HEK293 (cell line): ENCODE measurements at regions not wholly inside any gene's neighbourhood (a gene's known extent, or its start where the extent isn't known, plus 50 kb on each side); places are given as distances from the start of the nearest gene placed in this dataset.
A peak's percentile ranks its signal among the peaks of the same experiment; 100 is the strongest.

ENCODE experiments used
- CTCF ChIA-PET: fragments of 350-600 bp; formaldehyde crosslinking; extraction: SDS; loops from one replicate; lab custom pipeline; 2021; ENCODE audit warnings: antibody characterized with exemption; lab: Yijun Ruan, JAX
- POLR2A ChIA-PET: fragments of 300-600 bp; formaldehyde crosslinking; extraction: SDS; loops from one replicate; lab custom pipeline; 2020; ENCODE audit warnings: antibody characterized with exemption, inconsistent platforms; lab: Yijun Ruan, JAX
- H3K27ac ChIP-seq: fragments of 200-500 bp; sonication (Bioruptor generic); 2 replicates; pipeline ENCODE4 v1.5.1; 2014; ENCODE audit warnings: low read depth, low read length, control low read depth, inconsistent platforms; ENCODE audit errors: extremely low read depth
- H3K36me3 ChIP-seq, 2 experiments: fragments of 200-500 bp in 1 of 2; sonication (Bioruptor generic) in 1 of 2; 1 replicate in 1 of 2; 2 replicates in 1 of 2; pipeline ENCODE4 v1.5.1; 2014 to 2017; ENCODE audit warnings: inconsistent platforms in 2 of 2, low read length in 2 of 2; ENCODE audit not compliant: control insufficient read depth in 2 of 2, insufficient read depth in 1 of 2
- H3K4me1 ChIP-seq: fragments of 200-500 bp; sonication (Bioruptor generic); 2 replicates; pipeline ENCODE4 v1.5.1; 2014; ENCODE audit warnings: mild to moderate bottlenecking, low read length, inconsistent platforms; ENCODE audit not compliant: control insufficient read depth, insufficient read depth
- H3K4me3 ChIP-seq: 2 replicates; pipeline ENCODE4 v1.5.1; 2011; ENCODE audit warnings: low read depth, mild to moderate bottlenecking, control low read depth, low read length, moderate library complexity
- H3K9me3 ChIP-seq: fragments of 200-500 bp; sonication (Bioruptor generic); 2 replicates; pipeline ENCODE4 v1.5.1; 2014; ENCODE audit warnings: low read depth, low read length, inconsistent platforms; ENCODE audit not compliant: control insufficient read depth, insufficient read depth
- GLI4 ChIP-seq: fragments of 450-650 bp; formaldehyde crosslinking; IDR thresholded peaks from 2 replicates; pipeline ENCODE4 v1.5.1; 2016; ENCODE audit warnings: missing biosample characterization, missing genetic modification characterization
- GLIS1 ChIP-seq: fragments of 450-650 bp; formaldehyde crosslinking; IDR thresholded peaks from 2 replicates; pipeline ENCODE4 v1.5.1; 2016; ENCODE audit warnings: missing biosample characterization, missing genetic modification characterization
- GLIS2 ChIP-seq: fragments of 450-650 bp; formaldehyde crosslinking; IDR thresholded peaks from 2 replicates; pipeline ENCODE4 v1.5.1; 2016; ENCODE audit warnings: missing biosample characterization, missing genetic modification characterization
- KLF7 ChIP-seq: fragments of 450-650 bp; formaldehyde crosslinking; IDR thresholded peaks from 2 replicates; pipeline ENCODE4 v1.5.1; 2016; ENCODE audit warnings: missing biosample characterization, missing genetic modification characterization, borderline replicate concordance
- KLF9 ChIP-seq: fragments of 450-650 bp; formaldehyde crosslinking; IDR thresholded peaks from 2 replicates; pipeline ENCODE4 v1.5.1; 2016; ENCODE audit warnings: missing biosample characterization, missing genetic modification characterization, low read depth
- SP2 ChIP-seq: fragments of 450-650 bp; formaldehyde crosslinking; IDR thresholded peaks from 2 replicates; pipeline ENCODE4 v1.5.1; 2016; ENCODE audit warnings: missing biosample characterization, missing genetic modification characterization
- ZBTB20 ChIP-seq: fragments of 450-650 bp; formaldehyde crosslinking; IDR thresholded peaks from 2 replicates; pipeline ENCODE4 v1.5.1; 2016; ENCODE audit warnings: missing biosample characterization, missing genetic modification characterization
- ZFP41 ChIP-seq: fragments of 450-650 bp; formaldehyde crosslinking; IDR thresholded peaks from 2 replicates; pipeline ENCODE4 v1.5.1; 2016; ENCODE audit warnings: missing biosample characterization, missing genetic modification characterization, borderline replicate concordance
- ZNF114 ChIP-seq: fragments of 450-650 bp; formaldehyde crosslinking; IDR thresholded peaks from 2 replicates; pipeline ENCODE4 v1.5.0; 2017; ENCODE audit warnings: missing biosample characterization, missing genetic modification characterization
- ZNF140 ChIP-seq: fragments of 450-650 bp; formaldehyde crosslinking; IDR thresholded peaks from 2 replicates; pipeline ENCODE4 v1.5.1; 2016; ENCODE audit warnings: missing biosample characterization, missing genetic modification characterization
- ZNF174 ChIP-seq: fragments of 450-650 bp; formaldehyde crosslinking; IDR thresholded peaks from 2 replicates; pipeline ENCODE4 v1.5.0; 2017; ENCODE audit warnings: missing biosample characterization, mild to moderate bottlenecking, missing genetic modification characterization
- ZNF274 ChIP-seq, 2 experiments: fragments of 200-500 bp in 1 of 2; fragments of 450-650 bp in 1 of 2; sonication (Bioruptor generic) in 1 of 2; formaldehyde crosslinking in 1 of 2; IDR thresholded peaks; 2 replicates each; pipeline versions ENCODE4 v1.5.1 to v1.6.1; 2014 to 2016; ENCODE audit warnings: borderline replicate concordance in 1 of 2, inconsistent platforms in 1 of 2, low read length in 1 of 2, missing biosample characterization in 1 of 2, missing genetic modification characterization in 1 of 2
- ZNF292 ChIP-seq: fragments of 450-650 bp; formaldehyde crosslinking; IDR thresholded peaks from 2 replicates; pipeline ENCODE4 v1.5.1; 2016; ENCODE audit warnings: low read depth, missing biosample characterization, missing genetic modification characterization, borderline replicate concordance
- ZNF302 ChIP-seq: fragments of 450-650 bp; formaldehyde crosslinking; IDR thresholded peaks from 2 replicates; pipeline ENCODE4 v1.5.1; 2016; ENCODE audit warnings: missing biosample characterization, missing genetic modification characterization, low read depth
- ZNF423 ChIP-seq: fragments of 450-650 bp; formaldehyde crosslinking; IDR thresholded peaks from 2 replicates; pipeline ENCODE4 v1.5.1; 2016; ENCODE audit warnings: missing biosample characterization, missing genetic modification characterization
- ZNF555 ChIP-seq: fragments of 450-650 bp; formaldehyde crosslinking; conservative IDR thresholded peaks from 2 replicates; pipeline ENCODE4 v1.5.1; 2017; ENCODE audit warnings: missing biosample characterization, mild to moderate bottlenecking, missing genetic modification characterization, inconsistent platforms
- ZNF623 ChIP-seq: fragments of 450-650 bp; formaldehyde crosslinking; IDR thresholded peaks from 2 replicates; pipeline ENCODE4 v1.5.1; 2016; ENCODE audit warnings: missing biosample characterization, missing genetic modification characterization
- ZNF76 ChIP-seq: fragments of 450-650 bp; formaldehyde crosslinking; IDR thresholded peaks from 2 replicates; pipeline ENCODE4; 2016; ENCODE audit warnings: low read depth, missing biosample characterization, missing genetic modification characterization, borderline replicate concordance
- ZNF777 ChIP-seq: fragments of 450-650 bp; formaldehyde crosslinking; IDR thresholded peaks from 2 replicates; pipeline ENCODE4 v1.5.1; 2017; ENCODE audit warnings: missing biosample characterization, missing genetic modification characterization, borderline replicate concordance
- ZNF785 ChIP-seq: fragments of 450-650 bp; formaldehyde crosslinking; IDR thresholded peaks from 2 replicates; pipeline ENCODE4 v1.5.1; 2016; ENCODE audit warnings: missing biosample characterization, missing genetic modification characterization
- TF ChIP-seq, protein P1 (sequence below): fragments of 450-650 bp; formaldehyde crosslinking; IDR thresholded peaks from 2 replicates; pipeline ENCODE4 v1.5.1; 2017; ENCODE audit warnings: missing biosample characterization, missing genetic modification characterization
- TF ChIP-seq, protein P2 (sequence below): fragments of 450-650 bp; formaldehyde crosslinking; IDR thresholded peaks from 2 replicates; pipeline ENCODE4 v1.5.1; 2016; ENCODE audit warnings: missing biosample characterization, missing genetic modification characterization, low read depth
- TF ChIP-seq, protein P3 (sequence below): fragments of 450-650 bp; formaldehyde crosslinking; IDR thresholded peaks from 2 replicates; pipeline ENCODE4 v1.5.1; 2016; ENCODE audit warnings: missing biosample characterization, missing genetic modification characterization
- TF ChIP-seq, protein P4 (sequence below): fragments of 450-650 bp; formaldehyde crosslinking; IDR thresholded peaks from 2 replicates; pipeline ENCODE4 v1.5.1; 2016; ENCODE audit warnings: missing biosample characterization, missing genetic modification characterization
- TF ChIP-seq, protein P5 (sequence below): fragments of 450-650 bp; formaldehyde crosslinking; IDR thresholded peaks from 2 replicates; pipeline ENCODE4 v1.5.1; 2016; ENCODE audit warnings: missing biosample characterization, missing genetic modification characterization
- TF ChIP-seq, protein P6 (sequence below): fragments of 450-650 bp; formaldehyde crosslinking; IDR thresholded peaks from 2 replicates; pipeline ENCODE4; 2016; ENCODE audit warnings: missing biosample characterization, missing genetic modification characterization
- TF ChIP-seq, protein P7 (sequence below): fragments of 450-650 bp; IDR thresholded peaks from 2 replicates; pipeline ENCODE4 v1.5.1; 2018; ENCODE audit warnings: missing biosample characterization, missing genetic modification characterization

DNA sequence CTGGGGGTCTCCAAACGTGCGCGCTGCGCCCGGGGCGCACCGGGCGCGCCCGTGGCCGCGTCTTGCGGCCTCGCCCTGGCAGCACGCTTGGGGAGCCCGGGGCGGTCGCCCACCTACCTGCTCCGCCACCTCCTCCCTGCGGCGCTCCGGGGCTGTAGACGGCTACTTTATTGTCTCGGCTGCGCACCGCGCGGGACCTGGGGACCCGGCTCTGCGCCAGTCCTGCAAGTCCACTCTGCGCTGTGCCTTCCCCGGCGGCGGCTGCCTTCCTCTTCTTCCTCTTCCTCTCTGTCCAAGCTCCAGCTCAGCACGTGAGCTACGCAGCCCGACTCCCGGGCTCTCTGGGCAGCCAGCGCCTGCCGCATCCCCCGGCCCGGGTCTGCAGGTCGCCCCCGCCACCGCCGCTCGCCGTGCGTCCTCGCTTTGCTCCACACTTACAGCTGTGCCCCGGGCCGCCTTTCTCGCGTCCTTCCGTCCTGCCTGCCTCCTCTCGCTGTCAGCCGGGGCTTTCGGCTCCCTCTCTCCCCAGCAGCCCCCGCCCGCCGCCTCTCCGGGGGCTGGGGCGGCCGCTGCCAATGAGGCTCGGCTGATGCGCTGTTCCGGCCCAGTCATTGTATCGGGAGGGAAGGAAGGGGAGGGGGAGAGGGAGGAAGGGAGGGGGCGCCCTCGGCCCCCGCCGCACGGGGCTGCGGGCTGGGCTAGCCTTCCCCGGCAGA is 156.4 kb upstream of the FRMD4B start:
- Histone ChIP-seq H3K27ac (peak overlapping the region; percentile 9; the same call in 1 of the 2 replicates), H3K9me3 (no peaks in the 10 kb centered on the region), H3K4me1 (0 out of 2 replicates have a peak, but pooled peaks cover 3% of the 10 kb centered on the region), H3K36me3 (no peaks in the 10 kb centered on the region), H3K4me3 (peak overlapping the region; percentile 44)
- ChIA-PET POLR2A (no interaction called here), CTCF (no interaction called here)
- TF ChIP-seq ZNF174 = no peak
- TF ChIP-seq, protein P1, sequence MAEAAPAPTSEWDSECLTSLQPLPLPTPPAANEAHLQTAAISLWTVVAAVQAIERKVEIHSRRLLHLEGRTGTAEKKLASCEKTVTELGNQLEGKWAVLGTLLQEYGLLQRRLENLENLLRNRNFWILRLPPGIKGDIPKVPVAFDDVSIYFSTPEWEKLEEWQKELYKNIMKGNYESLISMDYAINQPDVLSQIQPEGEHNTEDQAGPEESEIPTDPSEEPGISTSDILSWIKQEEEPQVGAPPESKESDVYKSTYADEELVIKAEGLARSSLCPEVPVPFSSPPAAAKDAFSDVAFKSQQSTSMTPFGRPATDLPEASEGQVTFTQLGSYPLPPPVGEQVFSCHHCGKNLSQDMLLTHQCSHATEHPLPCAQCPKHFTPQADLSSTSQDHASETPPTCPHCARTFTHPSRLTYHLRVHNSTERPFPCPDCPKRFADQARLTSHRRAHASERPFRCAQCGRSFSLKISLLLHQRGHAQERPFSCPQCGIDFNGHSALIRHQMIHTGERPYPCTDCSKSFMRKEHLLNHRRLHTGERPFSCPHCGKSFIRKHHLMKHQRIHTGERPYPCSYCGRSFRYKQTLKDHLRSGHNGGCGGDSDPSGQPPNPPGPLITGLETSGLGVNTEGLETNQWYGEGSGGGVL (tag by site-specific recombination) = peak; percentile 97
- TF ChIP-seq ZNF140 (tag by site-specific recombination) = no peak
- TF ChIP-seq ZNF623 (tag by site-specific recombination) = no peak
- no peak for TF ChIP-seq ZNF114 (tag by site-specific recombination)
- TF ChIP-seq GLI4 (tag by site-specific recombination) = no peak
- no peak for TF ChIP-seq ZNF76 (tag by site-specific recombination)
- TF ChIP-seq ZBTB20 (tag by site-specific recombination) = peak; percentile 98
- TF ChIP-seq ZNF302 = no peak
- TF ChIP-seq GLIS1 (tag by site-specific recombination) = 0 out of 2 replicates have a peak, but pooled peaks have one; percentile 2
- no peak for TF ChIP-seq ZNF292 (tag by site-specific recombination)
- TF ChIP-seq, protein P2, sequence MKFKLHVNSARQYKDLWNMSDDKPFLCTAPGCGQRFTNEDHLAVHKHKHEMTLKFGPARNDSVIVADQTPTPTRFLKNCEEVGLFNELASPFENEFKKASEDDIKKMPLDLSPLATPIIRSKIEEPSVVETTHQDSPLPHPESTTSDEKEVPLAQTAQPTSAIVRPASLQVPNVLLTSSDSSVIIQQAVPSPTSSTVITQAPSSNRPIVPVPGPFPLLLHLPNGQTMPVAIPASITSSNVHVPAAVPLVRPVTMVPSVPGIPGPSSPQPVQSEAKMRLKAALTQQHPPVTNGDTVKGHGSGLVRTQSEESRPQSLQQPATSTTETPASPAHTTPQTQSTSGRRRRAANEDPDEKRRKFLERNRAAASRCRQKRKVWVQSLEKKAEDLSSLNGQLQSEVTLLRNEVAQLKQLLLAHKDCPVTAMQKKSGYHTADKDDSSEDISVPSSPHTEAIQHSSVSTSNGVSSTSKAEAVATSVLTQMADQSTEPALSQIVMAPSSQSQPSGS (tag by site-specific recombination) = no peak
- peak; percentile 67 for TF ChIP-seq SP2 (tag by site-specific recombination)
- TF ChIP-seq ZNF777 (tag by site-specific recombination) = peak; percentile 38; the same call in 1 of the 2 replicates
- no peak for TF ChIP-seq ZNF274 (IDR thresholded peaks at IDR 0.05; ENCODE audit: low read length)
- no peak for TF ChIP-seq ZNF274 (tag by site-specific recombination; IDR thresholded peaks at IDR 0.05; ENCODE audit: borderline replicate concordance)
- TF ChIP-seq, protein P3, sequence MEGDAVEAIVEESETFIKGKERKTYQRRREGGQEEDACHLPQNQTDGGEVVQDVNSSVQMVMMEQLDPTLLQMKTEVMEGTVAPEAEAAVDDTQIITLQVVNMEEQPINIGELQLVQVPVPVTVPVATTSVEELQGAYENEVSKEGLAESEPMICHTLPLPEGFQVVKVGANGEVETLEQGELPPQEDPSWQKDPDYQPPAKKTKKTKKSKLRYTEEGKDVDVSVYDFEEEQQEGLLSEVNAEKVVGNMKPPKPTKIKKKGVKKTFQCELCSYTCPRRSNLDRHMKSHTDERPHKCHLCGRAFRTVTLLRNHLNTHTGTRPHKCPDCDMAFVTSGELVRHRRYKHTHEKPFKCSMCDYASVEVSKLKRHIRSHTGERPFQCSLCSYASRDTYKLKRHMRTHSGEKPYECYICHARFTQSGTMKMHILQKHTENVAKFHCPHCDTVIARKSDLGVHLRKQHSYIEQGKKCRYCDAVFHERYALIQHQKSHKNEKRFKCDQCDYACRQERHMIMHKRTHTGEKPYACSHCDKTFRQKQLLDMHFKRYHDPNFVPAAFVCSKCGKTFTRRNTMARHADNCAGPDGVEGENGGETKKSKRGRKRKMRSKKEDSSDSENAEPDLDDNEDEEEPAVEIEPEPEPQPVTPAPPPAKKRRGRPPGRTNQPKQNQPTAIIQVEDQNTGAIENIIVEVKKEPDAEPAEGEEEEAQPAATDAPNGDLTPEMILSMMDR (tag by site-specific recombination) = peak; percentile 43; the same call in 1 of the 2 replicates
- no peak for TF ChIP-seq ZNF555 (tag by site-specific recombination)
- TF ChIP-seq, protein P4, sequence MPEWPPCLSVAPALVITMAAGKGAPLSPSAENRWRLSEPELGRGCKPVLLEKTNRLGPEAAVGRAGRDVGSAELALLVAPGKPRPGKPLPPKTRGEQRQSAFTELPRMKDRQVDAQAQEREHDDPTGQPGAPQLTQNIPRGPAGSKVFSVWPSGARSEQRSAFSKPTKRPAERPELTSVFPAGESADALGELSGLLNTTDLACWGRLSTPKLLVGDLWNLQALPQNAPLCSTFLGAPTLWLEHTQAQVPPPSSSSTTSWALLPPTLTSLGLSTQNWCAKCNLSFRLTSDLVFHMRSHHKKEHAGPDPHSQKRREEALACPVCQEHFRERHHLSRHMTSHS (tag by site-specific recombination) = no peak
- peak; percentile 45; the same call in 1 of the 2 replicates for TF ChIP-seq GLIS2 (tag by site-specific recombination)
- TF ChIP-seq ZNF423 (tag by site-specific recombination) = no peak
- TF ChIP-seq, protein P5, sequence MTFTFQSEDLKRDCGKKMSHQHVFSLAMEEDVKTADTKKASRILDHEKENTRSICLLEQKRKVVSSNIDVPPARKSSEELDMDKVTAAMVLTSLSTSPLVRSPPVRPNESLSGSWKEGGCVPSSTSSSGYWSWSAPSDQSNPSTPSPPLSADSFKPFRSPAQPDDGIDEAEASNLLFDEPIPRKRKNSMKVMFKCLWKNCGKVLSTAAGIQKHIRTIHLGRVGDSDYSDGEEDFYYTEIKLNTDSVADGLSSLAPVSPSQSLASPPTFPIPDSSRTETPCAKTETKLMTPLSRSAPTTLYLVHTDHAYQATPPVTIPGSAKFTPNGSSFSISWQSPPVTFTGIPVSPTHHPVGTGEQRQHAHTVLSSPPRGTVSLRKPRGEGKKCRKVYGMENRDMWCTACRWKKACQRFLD (tag by site-specific recombination) = no peak
- TF ChIP-seq, protein P6, sequence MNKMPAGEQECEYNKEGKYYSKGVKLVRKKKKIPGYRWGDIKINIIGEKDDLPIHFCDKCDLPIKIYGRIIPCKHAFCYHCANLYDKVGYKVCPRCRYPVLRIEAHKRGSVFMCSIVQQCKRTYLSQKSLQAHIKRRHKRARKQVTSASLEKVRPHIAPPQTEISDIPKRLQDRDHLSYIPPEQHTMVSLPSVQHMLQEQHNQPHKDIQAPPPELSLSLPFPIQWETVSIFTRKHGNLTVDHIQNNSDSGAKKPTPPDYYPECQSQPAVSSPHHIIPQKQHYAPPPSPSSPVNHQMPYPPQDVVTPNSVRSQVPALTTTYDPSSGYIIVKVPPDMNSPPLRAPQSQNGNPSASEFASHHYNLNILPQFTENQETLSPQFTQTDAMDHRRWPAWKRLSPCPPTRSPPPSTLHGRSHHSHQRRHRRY (tag by site-specific recombination) = no peak
- no peak for TF ChIP-seq KLF7
- peak; percentile 18; the same call in 1 of the 2 replicates for TF ChIP-seq KLF9 (tag by site-specific recombination)
- TF ChIP-seq, protein P7, sequence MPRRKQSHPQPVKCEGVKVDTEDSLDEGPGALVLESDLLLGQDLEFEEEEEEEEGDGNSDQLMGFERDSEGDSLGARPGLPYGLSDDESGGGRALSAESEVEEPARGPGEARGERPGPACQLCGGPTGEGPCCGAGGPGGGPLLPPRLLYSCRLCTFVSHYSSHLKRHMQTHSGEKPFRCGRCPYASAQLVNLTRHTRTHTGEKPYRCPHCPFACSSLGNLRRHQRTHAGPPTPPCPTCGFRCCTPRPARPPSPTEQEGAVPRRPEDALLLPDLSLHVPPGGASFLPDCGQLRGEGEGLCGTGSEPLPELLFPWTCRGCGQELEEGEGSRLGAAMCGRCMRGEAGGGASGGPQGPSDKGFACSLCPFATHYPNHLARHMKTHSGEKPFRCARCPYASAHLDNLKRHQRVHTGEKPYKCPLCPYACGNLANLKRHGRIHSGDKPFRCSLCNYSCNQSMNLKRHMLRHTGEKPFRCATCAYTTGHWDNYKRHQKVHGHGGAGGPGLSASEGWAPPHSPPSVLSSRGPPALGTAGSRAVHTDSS = peak; percentile 93
- no peak for TF ChIP-seq ZFP41 (tag by site-specific recombination)
- TF ChIP-seq ZNF785 (tag by site-specific recombination) = no peak
